NCI-H187 treated with DMSO at 0.1 percent for 48 hours (cell line): ENCODE measurements at regions not wholly inside any gene's neighbourhood (a gene's known extent, or its start where the extent isn't known, plus 50 kb on each side); places are given as distances from the start of the nearest gene placed in this dataset.

ENCODE experiments used
- DNase-seq: peaks from one replicate; lab custom pipeline; 2025; lab: John Stamatoyannopoulos, UW

GRCh38 chr4:138964716-138965426 lies 50.7 kb upstream of the NOCT start:
- no peak for DNase-seq

- DNase-seq = no peak
Measured at GRCh38 chr4:138963412-138963811, 52.2 kb upstream of the NOCT start.

- no peak for DNase-seq
Measured at GRCh38 chr4:138961664-138962063, 53.9 kb upstream of the NOCT start.

GRCh38 chr4:138961129-138961528 lies 54.5 kb upstream of the NOCT start:
- no peak for DNase-seq

- no peak for DNase-seq
Measured at GRCh38 chr4:138960175-138960710, 55.3 kb upstream of the NOCT start.

GRCh38 chr4:138959097-138959815 lies 56.3 kb upstream of the NOCT start:
- DNase-seq = no peak

- DNase-seq = no peak
Measured at GRCh38 chr4:138958519-138958918, 57.1 kb upstream of the NOCT start.

GRCh38 chr4:138957302-138957701 lies 58.3 kb upstream of the NOCT start:
- no peak for DNase-seq

GRCh38 chr4:138954428-138954827 lies 61.2 kb upstream of the NOCT start:
- DNase-seq = no peak

- no peak for DNase-seq
Measured at GRCh38 chr4:138953961-138954371, 61.6 kb upstream of the NOCT start.

GRCh38 chr4:138952411-138952810 lies 63.2 kb upstream of the NOCT start:
- DNase-seq = no peak

GRCh38 chr4:138951764-138952163 lies 63.8 kb upstream of the NOCT start:
- no peak for DNase-seq

GRCh38 chr4:138949866-138950265 lies 65.7 kb upstream of the NOCT start:
- no peak for DNase-seq

GRCh38 chr4:138948918-138949317 lies 66.7 kb upstream of the NOCT start:
- DNase-seq = no peak

GRCh38 chr4:138946306-138946705 lies 69.3 kb upstream of the NOCT start:
- DNase-seq = no peak

GRCh38 chr4:138945840-138946239 lies 69.7 kb upstream of the NOCT start:
- DNase-seq = no peak

- no peak for DNase-seq
Measured at GRCh38 chr4:138945401-138945800, 70.2 kb upstream of the NOCT start.

- no peak for DNase-seq
Measured at GRCh38 chr4:138943893-138944292, 71.7 kb upstream of the NOCT start.

- no peak for DNase-seq
Measured at GRCh38 chr4:138941037-138941436, 74.5 kb upstream of the NOCT start.

GRCh38 chr4:138939960-138940359 lies 75.6 kb upstream of the NOCT start:
- no peak for DNase-seq

GRCh38 chr4:138938366-138938690 lies 77.3 kb upstream of the NOCT start:
- DNase-seq = no peak

- no peak for DNase-seq
Measured at GRCh38 chr4:138935135-138935807, 80.3 kb upstream of the NOCT start.

- no peak for DNase-seq
Measured at GRCh38 chr4:138927072-138927471, 88.5 kb upstream of the NOCT start.
